IPS DF 6.9 (cell line): ENCODE measurements at regions not wholly inside any gene's neighbourhood (a gene's known extent, or its start where the extent isn't known, plus 50 kb on each side); places are given as distances from the start of the nearest gene placed in this dataset.

Experiments
- DNase-seq: peaks from one replicate; pipeline ENCODE4 v3.0.0-alpha.2; 2013; ENCODE audit warnings: low read depth, low spot score
- H3K27ac ChIP-seq: one replicate; pipeline ENCODE4 v1.5.1; 2013; ENCODE audit warnings: low read length, control low read depth
- H3K27me3 ChIP-seq: 2 replicates; pipeline ENCODE4 v1.6.1; 2013; ENCODE audit warnings: mild to moderate bottlenecking, low read length; ENCODE audit not compliant: control insufficient read depth, insufficient read depth
- H3K36me3 ChIP-seq: 2 replicates; pipeline ENCODE4 v1.6.1; 2013; ENCODE audit warnings: low read length; ENCODE audit not compliant: control insufficient read depth, insufficient read depth
- H3K4me1 ChIP-seq: 2 replicates; pipeline ENCODE4 v1.6.1; 2013; ENCODE audit warnings: low read length; ENCODE audit not compliant: control insufficient read depth, insufficient read depth
- H3K4me3 ChIP-seq: 2 replicates; pipeline ENCODE4 v1.5.1; 2013; ENCODE audit warnings: mild to moderate bottlenecking, low read length
- H3K9me3 ChIP-seq: 2 replicates; pipeline ENCODE4 v1.6.1; 2013; ENCODE audit warnings: low read length, inconsistent platforms; ENCODE audit not compliant: control insufficient read depth, insufficient read depth
- WGBS: extraction: QIAGEN DNeasy Blood & Tissue Kit; methylation state at CpG from one replicate; pipeline ENCODE4 v1.1.7; 2013; ENCODE audit warnings: mixed read lengths, missing lambda C conversion rate; ENCODE audit not compliant: insufficient read length, insufficient coverage; 5-methylcytosine and 5-hydroxymethylcytosine counted together

DNA sequence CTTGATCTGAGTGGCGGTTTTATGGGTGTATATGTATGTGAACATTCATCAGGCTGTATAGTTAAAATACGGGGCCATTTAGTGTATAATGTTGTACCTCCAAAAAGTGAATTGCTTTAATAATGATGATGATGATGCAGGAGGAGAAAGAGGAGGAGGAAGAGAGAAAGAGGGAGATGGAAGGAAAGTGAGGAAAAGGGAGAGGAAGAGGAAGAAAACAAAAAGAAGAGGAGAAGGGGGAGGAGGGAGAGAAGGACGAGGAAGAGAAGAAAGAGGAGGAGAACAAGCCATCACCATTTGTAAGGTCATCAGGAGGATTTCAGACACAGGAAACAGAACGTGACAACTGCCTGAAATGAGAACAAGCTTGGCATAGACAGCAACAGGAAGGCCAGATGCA lies 168.4 kb upstream of the NCKAP5 start:
- H3K4me3 ChIP-seq = no peak overlapping the region
- no peak overlapping the region for H3K27ac ChIP-seq
- H3K36me3 ChIP-seq = no peaks in the 10 kb centered on the region
- WGBS = no CpG with 5 or more reads among the region's 4 CpGs
- H3K9me3 ChIP-seq = no peaks in the 10 kb centered on the region
- DNase-seq = no peak
- no peaks in the 10 kb centered on the region for H3K4me1 ChIP-seq
- H3K27me3 ChIP-seq = no peaks in the 10 kb centered on the region

GRCh38 chr2:133737242-133737993 lies 169.2 kb upstream of the NCKAP5 start:
- no peaks in the 10 kb centered on the region for H3K27me3 ChIP-seq
- no CpG with 5 or more reads among the region's 2 CpGs for WGBS
- no peaks in the 10 kb centered on the region for H3K36me3 ChIP-seq
- H3K4me1 ChIP-seq = no peaks in the 10 kb centered on the region
- H3K4me3 ChIP-seq = no peak overlapping the region
- no peak for DNase-seq
- H3K9me3 ChIP-seq = no peaks in the 10 kb centered on the region
- no peak overlapping the region for H3K27ac ChIP-seq

- Histone ChIP-seq H3K36me3 (no peaks in the 10 kb centered on the region), H3K27ac (no peak overlapping the region), H3K27me3 (no peaks in the 10 kb centered on the region), H3K9me3 (no peaks in the 10 kb centered on the region), H3K4me3 (no peak overlapping the region), H3K4me1 (no peaks in the 10 kb centered on the region)
- no peak for DNase-seq
These were observed 170.8 kb upstream of the NCKAP5 start for GRCh38 chr2:133739039-133739438.

GRCh38 chr2:133740500-133740899 lies 172.2 kb upstream of the NCKAP5 start:
- H3K9me3 ChIP-seq = no peaks in the 10 kb centered on the region
- no peaks in the 10 kb centered on the region for H3K36me3 ChIP-seq
- no peak overlapping the region for H3K4me3 ChIP-seq
- no peak for DNase-seq
- no peaks in the 10 kb centered on the region for H3K4me1 ChIP-seq
- no CpG with 5 or more reads among the region's 1 CpG for WGBS
- no peaks in the 10 kb centered on the region for H3K27me3 ChIP-seq
- H3K27ac ChIP-seq = no peak overlapping the region

- no peaks in the 10 kb centered on the region for H3K36me3 ChIP-seq
- H3K27me3 ChIP-seq = no peaks in the 10 kb centered on the region
- no peak overlapping the region for H3K27ac ChIP-seq
- WGBS = no CpG with 5 or more reads among the region's 3 CpGs
- DNase-seq = no peak
- no peak overlapping the region for H3K4me3 ChIP-seq
- H3K9me3 ChIP-seq = no peaks in the 10 kb centered on the region
- no peaks in the 10 kb centered on the region for H3K4me1 ChIP-seq
These were observed 179.9 kb upstream of the NCKAP5 start for GRCh38 chr2:133748007-133748700.

DNA sequence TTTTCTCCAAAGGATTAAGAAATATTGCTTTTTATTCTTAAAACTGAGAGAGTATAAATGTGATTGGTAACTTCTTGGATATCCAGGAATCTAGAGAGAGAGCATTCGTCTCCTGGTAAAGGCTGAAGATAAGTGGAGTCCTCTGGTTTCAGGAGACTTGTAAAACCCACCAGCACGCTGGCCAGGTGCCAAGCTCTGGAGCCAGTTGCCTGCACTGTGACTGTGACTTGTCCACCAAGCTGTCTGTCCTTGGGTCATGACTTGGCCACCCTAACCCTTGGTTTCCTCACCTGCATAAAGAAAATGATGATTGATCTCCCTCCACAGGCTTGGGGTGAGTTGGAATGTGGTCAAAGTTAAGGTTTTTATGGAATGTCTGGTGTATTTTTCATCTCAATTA lies 185.4 kb upstream of the NCKAP5 start:
- H3K4me3 ChIP-seq = no peak overlapping the region
- H3K36me3 ChIP-seq = no peaks in the 10 kb centered on the region
- no peak overlapping the region for H3K27ac ChIP-seq
- H3K9me3 ChIP-seq = no peaks in the 10 kb centered on the region
- no peaks in the 10 kb centered on the region for H3K4me1 ChIP-seq
- H3K27me3 ChIP-seq = no peaks in the 10 kb centered on the region
- no CpG with 5 or more reads among the region's 2 CpGs for WGBS
- no peak for DNase-seq

- Histone ChIP-seq H3K9me3 (no peaks in the 10 kb centered on the region), H3K4me1 (no peaks in the 10 kb centered on the region), H3K27ac (no peak overlapping the region), H3K27me3 (no peaks in the 10 kb centered on the region), H3K4me3 (no peak overlapping the region), H3K36me3 (no peaks in the 10 kb centered on the region)
- WGBS = no CpG with 5 or more reads among the region's 6 CpGs
- DNase-seq = no peak
These were observed 187.4 kb upstream of the NCKAP5 start for GRCh38 chr2:133755480-133756300.

DNA sequence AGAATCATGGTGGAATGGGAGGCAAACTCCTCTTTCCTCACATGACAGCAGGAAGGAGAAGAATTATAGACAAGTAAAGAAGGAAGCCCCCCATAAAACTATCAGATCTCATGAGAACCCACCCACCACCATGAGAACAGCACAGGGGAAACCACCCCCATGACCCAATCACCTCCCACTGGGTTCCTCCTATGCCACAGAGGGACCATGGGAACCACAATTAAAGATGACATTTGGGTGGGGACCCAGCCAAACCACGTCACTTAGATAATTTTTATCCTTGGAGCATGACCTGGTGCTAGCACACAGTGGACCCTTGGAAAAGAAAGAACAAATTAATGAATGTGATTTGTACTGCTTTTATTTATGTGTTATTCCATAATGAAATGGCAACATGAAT lies 188.6 kb upstream of the NCKAP5 start:
- no peak overlapping the region for H3K27ac ChIP-seq
- no CpG with 5 or more reads among the region's 1 CpG for WGBS
- H3K9me3 ChIP-seq = no peaks in the 10 kb centered on the region
- no peak for DNase-seq
- no peaks in the 10 kb centered on the region for H3K4me1 ChIP-seq
- no peak overlapping the region for H3K4me3 ChIP-seq
- H3K36me3 ChIP-seq = no peaks in the 10 kb centered on the region
- no peaks in the 10 kb centered on the region for H3K27me3 ChIP-seq

GRCh38 chr2:133760376-133760775 lies 192.1 kb upstream of the NCKAP5 start:
- DNase-seq = no peak
- Histone ChIP-seq H3K9me3 (no peaks in the 10 kb centered on the region), H3K27ac (no peak overlapping the region), H3K36me3 (no peaks in the 10 kb centered on the region), H3K4me3 (no peak overlapping the region), H3K4me1 (no peaks in the 10 kb centered on the region), H3K27me3 (no peaks in the 10 kb centered on the region)
- WGBS = no CpG with 5 or more reads among the region's 3 CpGs

DNA sequence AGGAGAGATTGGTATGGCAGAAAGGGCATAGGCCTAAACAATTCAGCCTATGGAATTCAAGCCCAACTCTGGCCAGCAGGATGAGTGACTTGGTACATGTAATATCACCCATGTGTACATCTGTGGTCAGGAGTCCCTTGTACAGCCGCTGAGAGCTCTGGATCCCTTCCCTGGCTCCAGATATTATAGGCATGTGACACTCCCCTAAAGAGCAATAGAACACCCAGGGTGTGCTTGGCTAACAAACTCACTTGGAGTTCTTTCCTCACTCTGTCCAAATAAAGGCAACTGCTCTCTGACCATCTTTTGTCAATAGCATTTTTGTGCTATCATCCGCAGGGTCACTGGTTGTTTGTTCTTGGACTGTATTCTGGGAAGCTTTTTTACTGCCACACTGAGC lies 197.4 kb upstream of the NCKAP5 start:
- Histone ChIP-seq H3K27ac (no peak overlapping the region), H3K4me3 (no peak overlapping the region), H3K4me1 (no peaks in the 10 kb centered on the region), H3K9me3 (no peaks in the 10 kb centered on the region), H3K27me3 (no peaks in the 10 kb centered on the region), H3K36me3 (no peaks in the 10 kb centered on the region)
- no peak for DNase-seq
- no CpG with 5 or more reads among the region's 2 CpGs for WGBS
